Limb (tissue), 2 donors: ENCODE measurements at regions not wholly inside any gene's neighbourhood (a gene's known extent, or its start where the extent isn't known, plus 50 kb on each side); places are given as distances from the start of the nearest gene placed in this dataset.

Experiments
- DNase-seq, 2 donors: peaks; one replicate each; pipeline ENCODE4 v3.0.0-alpha.2; 2016; ENCODE audit errors: extremely low spot score in 2 of 2

DNA sequence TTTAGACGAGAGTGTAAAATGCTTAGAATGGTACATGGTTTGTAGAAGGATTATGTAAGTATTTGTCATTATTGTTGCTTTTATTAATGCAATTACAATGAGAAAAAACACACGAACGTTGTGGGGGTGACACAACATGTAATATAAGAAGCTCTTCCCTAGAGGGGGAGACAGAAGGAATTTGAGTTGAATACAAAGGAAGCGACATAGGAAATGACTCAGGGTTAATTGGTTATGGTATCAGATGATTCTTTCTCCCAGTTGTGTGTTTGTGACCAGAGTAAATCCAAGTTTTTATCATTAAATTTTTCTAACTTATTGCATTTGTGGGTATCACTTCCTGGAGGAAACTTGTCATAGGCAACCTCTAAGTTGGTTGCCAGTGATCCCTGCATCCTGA, 625.6 kb upstream of the CDH2 start:
- DNase-seq: no peak

DNA sequence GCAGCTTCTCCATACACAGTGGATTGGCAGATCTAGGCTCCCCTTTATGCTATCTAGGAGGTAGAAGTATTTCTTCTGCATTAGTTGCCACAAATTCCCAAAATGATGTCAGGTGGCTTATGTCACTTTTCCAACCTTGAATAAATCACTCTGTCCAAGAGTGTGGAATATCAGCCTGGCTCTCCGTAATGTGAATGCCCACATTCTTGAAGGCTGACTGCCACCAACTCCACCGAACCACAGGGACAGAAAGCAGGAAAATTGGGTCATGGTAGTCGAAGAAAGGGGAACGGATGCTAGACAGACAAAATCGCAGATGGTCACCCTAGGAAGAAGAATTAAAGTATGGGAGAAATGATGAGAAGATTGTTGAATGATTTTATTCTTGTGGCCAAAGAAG, 624.9 kb upstream of the CDH2 start:
- DNase-seq: no peak

DNA sequence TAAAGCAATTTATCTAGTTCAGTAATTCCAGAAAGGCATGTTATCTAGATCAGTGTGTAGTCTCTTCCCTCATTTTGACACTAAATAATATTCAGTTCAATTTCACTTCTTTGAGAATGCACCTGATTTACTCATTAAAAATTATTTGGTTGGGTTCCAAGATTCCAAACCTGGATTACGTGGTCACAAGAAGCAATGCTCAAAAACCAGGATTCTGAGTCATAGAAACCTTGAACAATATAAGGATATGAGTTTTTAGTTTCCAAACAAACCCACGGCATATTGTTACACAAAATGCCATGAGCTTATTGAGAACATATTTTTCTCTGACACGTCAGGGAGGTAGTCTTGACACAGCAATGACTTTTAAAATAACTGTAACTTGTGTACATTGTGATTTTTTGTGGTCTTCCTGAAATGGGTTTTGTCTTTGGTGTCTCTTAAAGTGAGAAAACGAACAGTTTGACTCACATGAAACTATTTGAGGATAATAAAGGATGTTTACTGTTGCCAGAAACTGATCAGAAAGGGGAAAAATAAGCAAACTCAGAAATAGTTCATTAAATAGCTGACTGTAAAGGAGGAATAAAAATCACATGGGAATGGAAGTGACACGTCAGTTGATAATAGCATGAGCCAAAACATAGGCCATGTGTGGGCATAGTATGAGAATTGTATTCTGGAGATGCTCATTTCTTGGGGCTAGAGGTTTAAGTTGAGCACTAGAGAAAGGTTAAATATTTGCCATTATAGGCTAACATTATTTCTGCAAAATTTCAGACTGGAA, 617.7 kb upstream of the CDH2 start:
- no peak for DNase-seq

DNA sequence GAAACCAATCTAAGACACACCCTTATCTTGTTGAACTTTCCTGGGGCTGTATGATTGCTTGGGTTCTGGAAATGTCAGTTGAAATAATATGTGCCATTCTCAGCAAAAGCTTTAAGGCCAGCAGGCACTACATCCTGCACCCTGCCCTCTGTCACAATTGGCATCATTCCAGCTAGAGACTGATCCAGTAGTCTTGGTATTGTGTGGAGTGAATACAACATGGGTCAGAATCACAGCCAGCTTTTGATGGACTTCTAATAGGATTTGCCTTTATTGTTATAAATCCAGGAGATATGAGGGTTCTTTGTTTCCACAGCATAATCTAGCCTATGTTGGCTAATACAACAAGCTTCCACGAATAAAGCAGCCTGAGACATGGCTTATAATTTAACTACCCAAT, 617.0 kb upstream of the CDH2 start:
- no peak for DNase-seq

DNA sequence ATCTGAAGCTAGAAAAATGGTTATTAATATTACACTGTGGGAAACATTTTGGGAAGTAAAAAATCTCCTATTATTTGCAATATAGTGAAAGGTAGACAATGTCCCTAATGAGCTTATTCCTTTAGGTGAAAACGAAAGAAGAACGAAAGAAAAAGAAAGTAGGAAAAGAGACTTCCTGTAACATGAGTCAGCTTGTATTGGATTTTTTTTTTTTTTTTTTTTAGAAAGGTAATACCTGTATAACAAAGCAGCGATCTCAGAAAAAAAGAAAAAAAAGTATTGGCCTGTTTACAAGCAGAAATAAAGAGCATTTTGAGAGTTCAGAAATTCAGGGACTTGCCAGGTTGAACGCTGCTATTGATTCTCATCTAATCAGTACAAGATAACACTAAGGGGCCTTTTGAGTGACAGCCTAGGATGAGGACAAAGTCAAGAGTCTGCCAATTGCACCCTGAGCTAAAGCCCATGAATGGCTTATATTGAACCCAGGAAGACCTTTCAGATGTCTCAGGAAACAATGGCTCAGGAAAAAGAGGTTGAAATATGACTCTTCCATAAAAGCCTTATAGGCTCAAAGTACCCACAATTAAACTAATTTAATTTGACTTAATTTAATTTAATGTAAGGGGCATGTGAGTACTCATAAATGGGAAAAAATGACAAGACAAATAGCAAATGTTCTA, 615.6 kb upstream of the CDH2 start:
- no peak for DNase-seq

DNA sequence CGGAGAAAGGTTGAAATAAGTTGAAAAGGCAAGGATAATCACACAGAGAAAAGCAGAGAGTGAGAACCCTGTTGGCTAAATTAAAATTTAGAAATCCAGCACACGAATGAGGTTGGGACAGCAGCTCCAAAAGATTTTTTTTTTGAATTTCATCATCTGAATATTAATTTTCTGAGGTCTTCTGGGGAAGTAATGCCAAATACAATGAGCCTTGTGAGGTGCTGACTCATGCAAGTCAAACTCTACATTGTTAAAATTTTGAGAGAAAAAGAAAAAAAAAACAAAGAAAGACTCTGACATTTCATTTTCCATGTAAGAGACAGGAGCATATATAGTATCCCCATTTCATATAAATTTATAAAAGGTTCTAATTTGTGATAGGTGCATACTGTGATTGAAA, 614.2 kb upstream of the CDH2 start:
- DNase-seq: no peak

DNA sequence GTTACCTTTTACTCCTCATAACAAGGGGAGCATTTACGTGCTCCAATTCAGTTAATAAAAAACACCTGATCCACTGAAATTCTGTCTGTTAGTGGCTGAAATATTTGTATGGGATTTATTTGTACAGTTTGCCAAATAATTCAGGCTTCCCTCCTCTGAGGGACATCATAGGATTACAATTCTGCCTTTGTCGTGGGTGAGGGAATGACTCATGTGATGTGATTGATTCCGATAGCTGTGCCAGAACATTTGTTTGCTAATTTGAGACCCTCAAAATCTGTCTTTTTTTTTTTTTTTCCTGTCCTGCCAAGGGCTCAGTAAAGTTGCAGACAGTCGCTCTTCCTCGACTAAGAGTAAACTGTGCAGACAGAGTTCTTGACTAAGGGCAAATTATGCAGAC, 612.6 kb upstream of the CDH2 start:
- DNase-seq: no peak

DNA sequence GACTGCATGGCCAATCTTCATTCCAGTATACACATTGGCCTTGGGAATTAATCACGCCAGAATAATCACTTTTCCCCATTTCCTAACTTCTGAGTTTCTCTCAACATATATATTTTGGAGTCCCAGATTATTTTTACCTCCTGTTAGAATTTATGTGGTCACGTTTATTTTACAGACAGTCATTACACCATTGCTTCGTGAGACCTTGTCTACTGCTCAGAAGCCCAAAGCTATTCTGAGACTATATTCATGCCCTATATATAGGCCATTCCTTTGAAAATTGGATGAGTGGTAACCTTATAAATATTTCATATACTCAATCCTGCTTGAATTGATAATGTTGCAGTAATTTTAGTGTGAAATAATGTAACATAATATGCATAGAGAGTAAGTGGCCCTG, 610.0 kb upstream of the CDH2 start:
- DNase-seq: no peak

DNA sequence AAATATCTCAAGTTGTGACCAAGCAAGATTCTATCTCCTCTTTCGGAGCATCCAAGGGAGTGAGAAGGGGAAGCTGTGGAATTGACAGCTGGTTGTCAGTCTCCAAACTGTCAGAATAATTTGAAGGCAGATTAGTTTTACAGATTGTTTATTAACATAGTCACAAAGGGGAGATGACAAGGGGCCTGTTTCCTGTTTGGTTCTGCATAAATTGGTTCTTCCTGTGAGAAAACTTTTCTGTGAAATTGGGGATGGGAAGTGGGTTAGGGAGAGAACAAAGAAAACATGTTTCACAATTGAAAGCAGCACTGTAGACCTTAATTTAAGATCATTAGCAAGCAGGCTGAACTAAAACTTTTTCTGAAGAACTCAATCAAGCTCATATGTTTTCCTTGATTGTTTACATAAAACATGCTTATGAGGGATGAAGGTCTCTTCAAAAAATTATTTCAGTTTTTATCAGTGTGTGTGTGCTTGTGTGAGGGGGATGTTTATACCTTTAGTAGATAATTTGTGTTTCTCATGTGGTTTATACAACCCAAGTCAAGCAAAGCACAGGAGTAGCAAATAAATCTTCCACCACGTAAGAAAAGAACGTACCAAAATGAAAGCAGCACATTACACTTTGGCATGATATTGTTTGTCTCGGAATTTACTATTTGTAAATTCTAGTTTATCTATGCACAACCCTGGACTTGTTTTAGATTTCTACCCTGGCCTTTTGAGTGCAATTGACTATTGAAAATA, 604.9 kb upstream of the CDH2 start:
- DNase-seq: no peak

DNA sequence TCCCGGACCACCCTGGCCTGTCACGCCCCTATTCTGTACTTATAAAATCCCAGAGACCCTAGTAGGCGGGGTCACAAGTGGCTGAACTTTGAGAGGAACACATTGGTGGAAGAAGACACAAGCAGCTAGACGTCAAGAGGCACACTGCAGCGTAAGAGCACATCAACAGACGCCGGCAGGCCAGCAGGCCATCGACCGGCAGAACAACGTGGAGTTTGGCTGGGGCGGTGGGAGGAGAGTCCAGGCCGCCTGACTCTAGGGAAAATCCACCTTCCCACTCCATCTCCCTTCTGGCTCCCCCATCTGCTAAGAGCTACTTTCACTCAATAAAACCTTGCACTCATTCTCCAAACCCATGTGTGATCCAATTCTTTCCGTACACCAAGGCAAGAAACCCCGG, 601.8 kb upstream of the CDH2 start:
- no peak for DNase-seq

DNA sequence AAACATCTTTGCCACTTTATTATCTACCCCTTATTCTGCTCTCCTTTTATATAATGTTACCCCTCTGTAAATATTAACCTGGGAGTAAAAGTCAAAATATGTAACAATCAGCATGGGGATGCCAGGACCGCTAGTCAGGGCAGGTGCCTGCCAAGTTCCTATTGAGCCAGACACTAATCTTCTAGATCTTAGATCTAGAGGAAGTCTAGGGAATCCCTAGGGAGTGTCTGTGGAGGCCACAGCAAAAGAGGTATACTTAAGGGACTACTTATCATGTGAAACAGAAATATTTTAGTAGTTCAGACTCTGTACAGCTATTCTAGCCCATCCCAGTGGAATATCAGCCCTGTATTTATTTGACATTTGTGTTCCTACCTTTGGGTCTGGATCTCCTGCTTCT, 600.8 kb upstream of the CDH2 start:
- no peak for DNase-seq

DNA sequence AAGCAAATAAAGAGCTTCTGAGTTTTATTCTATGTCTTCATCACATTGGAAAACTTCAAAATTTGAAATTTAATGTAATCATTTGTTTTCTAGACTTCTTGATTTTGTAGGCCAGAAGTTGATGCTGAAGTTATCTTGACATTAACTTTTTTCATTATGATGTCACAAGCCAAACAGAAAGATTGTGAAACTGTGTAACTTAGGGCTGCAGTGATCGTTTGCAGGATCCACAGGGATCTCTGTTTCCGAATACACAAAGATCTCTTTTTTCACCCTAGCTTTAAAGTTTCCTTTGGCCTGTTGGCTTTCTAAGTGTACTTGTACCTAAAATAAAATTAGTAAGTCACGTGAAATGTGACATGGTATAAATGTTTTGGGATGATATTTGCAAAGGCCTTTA, 594.9 kb upstream of the CDH2 start:
- DNase-seq: no peak

DNA sequence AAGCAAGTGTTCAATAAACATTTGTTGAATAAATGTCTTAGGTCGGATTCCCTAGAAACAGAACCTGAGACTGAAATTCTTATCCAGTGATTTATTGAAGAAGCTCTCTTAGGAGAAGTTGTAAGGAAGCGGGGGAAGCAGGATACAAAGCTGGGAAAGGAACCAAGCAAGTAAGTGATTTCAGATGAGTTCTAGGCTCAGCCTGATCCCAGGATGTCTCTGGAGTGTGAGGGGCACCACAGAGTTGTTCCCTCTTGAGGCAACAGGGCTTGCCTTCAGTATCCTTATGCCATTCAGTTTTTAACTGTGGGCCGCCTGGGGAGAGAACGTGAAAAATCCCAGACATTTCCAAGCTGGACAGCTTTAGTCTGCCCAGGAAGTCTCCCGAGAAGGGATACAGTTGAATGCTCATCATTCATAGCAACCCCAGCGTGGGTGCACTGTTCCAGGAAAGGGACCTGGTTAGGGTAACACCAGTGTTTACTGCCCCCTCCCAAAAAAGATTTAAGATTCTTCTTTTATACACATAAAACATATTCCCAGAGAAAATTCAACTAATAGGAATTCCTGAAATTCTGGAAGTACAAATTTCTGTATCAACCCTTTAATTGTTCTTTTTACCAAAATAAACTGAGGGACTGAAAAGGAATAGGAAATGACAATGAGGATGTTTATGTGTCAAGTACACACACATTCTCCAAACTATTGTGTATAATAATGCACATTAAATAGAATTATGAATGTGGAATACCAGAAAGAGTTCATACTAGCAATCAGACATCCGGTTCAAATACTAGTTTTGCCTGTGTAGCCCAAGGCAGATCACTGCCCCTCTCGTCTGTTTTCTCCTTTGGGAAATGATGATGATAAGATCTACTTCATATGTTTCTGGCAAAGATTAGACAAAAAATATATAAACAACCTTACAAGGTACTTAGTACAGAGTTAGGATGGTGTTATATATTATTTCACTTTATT, 592.1 kb upstream of the CDH2 start:
- DNase-seq: no peak

DNA sequence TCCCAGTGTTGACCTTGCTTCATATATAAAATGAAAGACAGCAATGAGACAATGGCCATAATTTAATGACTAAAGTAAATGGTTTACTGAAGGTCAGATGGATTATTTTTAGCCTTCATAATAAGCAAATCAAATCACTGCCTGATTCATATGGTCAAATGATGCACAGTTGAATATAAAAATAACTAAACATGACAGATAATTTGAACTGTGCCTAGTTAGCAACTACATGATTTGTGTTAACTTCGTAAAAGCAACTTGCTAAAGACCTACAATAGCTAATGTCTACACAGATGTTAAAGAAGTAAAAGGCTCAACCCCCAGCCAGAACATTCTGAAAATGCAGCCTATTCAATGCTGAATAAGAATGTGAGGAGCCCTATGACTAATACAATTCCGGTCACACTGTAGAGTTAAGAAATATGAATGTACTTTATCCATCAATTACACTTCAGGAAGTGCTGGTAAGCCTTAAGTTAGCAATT, 590.8 kb upstream of the CDH2 start:
- no peak for DNase-seq

DNA sequence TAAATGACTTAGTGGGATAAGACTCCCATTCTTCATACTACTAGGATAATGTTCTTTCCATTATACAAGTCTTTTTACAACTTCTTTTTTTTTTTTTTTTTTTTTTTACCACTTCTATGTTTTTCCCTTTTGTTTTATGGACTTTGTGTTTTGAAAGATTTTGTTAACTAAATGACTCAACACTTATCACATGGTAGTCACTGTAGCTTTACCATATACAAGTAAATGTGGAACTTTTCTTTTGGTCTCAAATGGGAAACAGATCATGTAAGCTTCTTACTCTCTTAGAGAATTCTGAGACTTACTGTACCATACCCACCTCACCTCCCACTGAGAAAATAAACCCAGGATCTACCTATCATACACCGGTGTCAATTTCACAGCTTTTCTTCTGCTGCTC, 590.3 kb upstream of the CDH2 start:
- no peak for DNase-seq

DNA sequence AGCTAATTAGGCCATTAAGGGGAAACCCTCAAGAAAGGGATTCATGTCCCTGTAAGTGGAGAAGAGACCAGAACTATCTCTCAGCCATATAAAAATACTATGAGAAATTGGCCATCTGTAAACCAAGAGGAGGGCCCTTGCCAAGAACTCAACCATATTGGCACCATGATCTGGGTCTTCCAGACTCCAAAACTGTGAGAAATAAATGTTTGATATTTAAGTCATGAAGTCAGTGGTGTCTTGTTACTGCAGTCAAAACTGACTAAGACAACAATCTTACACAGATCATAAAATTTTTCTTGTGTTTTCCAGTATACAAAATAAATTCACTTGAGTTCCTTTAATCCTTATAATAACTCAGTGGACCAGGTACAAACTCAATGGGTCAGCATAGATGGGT, 589.8 kb upstream of the CDH2 start:
- DNase-seq: no peak

DNA sequence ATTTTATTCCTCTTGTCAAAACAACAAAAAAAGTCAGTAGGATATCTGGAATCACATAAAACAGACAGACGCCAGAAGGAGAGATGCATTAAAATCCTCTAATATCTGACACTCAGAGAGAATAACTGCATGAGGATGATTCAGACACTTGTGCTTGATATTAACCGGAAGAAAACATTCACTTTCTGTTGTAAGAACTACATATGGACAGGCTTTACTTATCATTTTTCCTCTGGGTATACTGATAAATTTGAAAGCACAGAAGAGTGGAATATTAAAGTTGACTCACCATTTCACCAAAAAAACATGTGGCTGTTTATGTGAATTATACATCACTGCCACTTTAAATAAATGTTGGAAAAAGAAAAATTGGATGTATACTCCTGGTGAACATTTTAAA, 589.1 kb upstream of the CDH2 start:
- DNase-seq: no peak

DNA sequence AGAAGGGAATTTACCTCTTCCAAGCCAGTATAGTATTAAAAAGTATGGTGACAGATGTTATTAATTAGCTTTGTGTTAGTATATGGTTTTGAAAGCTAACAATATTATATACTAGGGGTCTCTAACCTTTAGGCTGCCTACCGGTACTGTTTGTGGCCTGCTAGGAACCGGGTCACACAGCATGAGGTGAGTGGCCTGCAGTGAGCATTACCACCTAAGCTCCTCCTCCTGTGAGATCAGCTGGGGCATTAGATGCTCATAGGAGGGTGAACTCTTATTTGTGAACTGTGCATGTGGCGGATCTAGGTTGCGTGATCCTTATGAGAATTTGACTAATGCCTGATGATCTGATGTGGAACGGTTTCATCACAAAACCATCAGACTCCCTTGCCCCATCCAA, 583.4 kb upstream of the CDH2 start:
- DNase-seq: no peak

DNA sequence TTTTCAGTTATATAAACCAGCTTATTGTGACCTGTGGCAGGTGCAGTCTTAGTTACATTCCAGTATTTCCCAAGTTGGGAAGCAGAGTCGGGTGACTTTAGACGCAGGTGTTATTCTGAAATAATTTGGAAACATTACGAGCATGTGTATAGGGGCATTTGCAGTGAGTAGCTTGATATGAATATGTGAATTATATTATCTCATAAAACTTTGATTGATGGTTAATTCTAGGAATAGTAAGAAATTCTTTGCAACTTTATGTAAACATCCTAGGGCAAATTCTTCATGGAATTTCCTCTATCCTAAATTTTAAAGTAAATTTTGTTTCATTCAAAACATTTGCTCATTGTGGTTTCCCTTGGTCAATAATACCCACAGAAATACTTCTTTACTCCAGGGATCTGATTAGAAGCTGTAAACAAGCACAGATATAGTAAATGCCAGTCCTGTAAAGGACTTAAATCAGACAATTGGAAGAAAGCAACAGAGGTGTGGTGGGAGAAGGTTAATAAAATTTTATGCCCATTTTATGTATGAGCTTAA, 580.6 kb upstream of the CDH2 start:
- no peak for DNase-seq

DNA sequence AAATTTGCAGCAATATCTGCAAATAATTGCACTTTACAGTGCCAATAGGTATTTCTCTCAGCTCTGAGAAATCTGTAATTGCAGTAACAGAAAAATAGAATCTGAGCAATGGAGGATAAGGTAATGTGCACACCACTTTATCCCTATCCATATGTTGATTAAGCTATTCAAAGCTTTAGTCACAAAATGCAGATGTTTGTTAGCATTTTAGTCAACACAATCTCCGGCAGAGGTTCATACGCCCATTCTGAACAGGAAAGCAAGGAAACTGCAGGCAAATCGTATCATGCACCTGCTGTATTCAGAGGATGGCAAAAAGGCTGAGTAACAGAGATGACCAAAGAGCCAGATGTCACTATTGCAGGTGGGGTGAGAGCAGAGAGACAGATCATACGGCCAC, 566.2 kb upstream of the CDH2 start:
- DNase-seq: no peak

DNA sequence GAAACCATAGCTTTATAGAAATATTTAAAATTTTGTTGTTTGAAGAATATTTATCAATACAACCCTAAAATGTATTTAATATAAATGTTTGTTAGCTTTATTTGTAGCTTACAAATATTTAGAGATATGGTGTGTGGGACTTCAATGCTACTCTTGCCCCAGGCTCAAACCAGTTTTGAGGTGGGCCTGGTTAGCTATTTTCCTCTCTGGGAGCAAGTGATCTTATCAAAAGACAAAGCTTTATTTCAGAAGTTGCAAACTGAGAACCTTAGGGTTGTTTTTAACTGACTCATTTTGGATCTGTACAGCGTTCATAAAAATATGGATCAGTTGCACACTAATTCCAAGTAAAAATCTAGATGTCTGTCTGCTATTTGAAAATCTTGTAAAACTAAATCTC, 563.6 kb upstream of the CDH2 start:
- DNase-seq: no peak
